ENCODE measurements at regions not wholly inside any gene's neighbourhood (a gene's known extent, or its start where the extent isn't known, plus 50 kb on each side); places are given as distances from the start of the nearest gene placed in this dataset.
"Not testable (repeated sequence)": the region's sequence is repeated elsewhere in the genome, so short reads cannot be mapped to it uniquely, and the experiment has no call there.

GRCh38 chr5:82509762-82510161 lies 231.6 kb upstream of the RPS23 start:
- no peak overlapping the region for H3K27ac ChIP-seq (ENCODE audit: extremely low read depth, low read depth, low read length)
- H4K20me1 ChIP-seq (replicated peaks; ENCODE audit: control insufficient read depth, insufficient read depth, low read length): no peaks in the 10 kb centered on the region
- TF ChIP-seq SMAD4 (CRISPR knock-in tag; conservative IDR thresholded peaks at IDR 0.05): no peak
- no peak for TF ChIP-seq ELF1 (tag; IDR thresholded peaks at IDR 0.05)
- TF ChIP-seq POLR2G (IDR thresholded peaks at IDR 0.05; ENCODE audit: low read depth, low read length): no peak
- no peak for TF ChIP-seq ZNF717 (CRISPR knock-in tag; IDR thresholded peaks at IDR 0.05)
- H2AFZ ChIP-seq (ENCODE audit: low read depth, low read length): no peak overlapping the region
- WGBS (ENCODE audit: insufficient coverage, low coverage, missing lambda C conversion rate): 0% methylated on average over 1 of the region's 1 CpG
- DNase-seq (ENCODE audit: extremely low read depth in 1 of 4, low spot score in 3 of 4) (no peak), FAIRE-seq (no peak), ATAC-seq (no peak)
- no peaks in the 10 kb centered on the region for H3K79me2 ChIP-seq (ENCODE audit: control insufficient read depth, insufficient read depth, low read length)
- in situ Hi-C loops (cut with MboI) (no loop called here), intact Hi-C loops (cut with micrococcal nuclease) (no loop called here)
- no TSS peak for BruUV-seq (replicated peaks)
- H3K36me3 ChIP-seq (ENCODE audit: control insufficient read depth, insufficient read depth, low read length): no peaks in the 10 kb centered on the region
- no peaks in the 10 kb centered on the region for H3K27me3 ChIP-seq (ENCODE audit: control insufficient read depth in 2 of 2, insufficient read depth in 2 of 2, low read length in 2 of 2)
- ChIA-PET POLR2A (no interaction called here), CTCF (ENCODE audit: low intra/inter-chr PET ratio) (no interaction called here)
- no peak overlapping the region for H3K4me3 ChIP-seq
- no peak overlapping the region for H3K9ac ChIP-seq (ENCODE audit: insufficient read depth in 1 of 2, low read depth in 2 of 2, low read length in 2 of 2)
- H3K4me2 ChIP-seq (ENCODE audit: insufficient read depth, low read length): no peak overlapping the region
- H3K4me1 ChIP-seq (replicated peaks in 1 of 2; ENCODE audit: control insufficient read depth in 2 of 2, insufficient read depth in 2 of 2, low read length in 2 of 2): no peaks in the 10 kb centered on the region; a peak in 2 of 5 replicates
- no peaks in the 10 kb centered on the region; the same call in 1 of the 2 replicates for H3K9me3 ChIP-seq (replicated peaks; ENCODE audit: control insufficient read depth, insufficient read depth, low read depth, low read length)
- no peaks in the 10 kb centered on the region for H3K9me1 ChIP-seq (ENCODE audit: control insufficient read depth, insufficient read depth, low read length)

GRCh38 chr5:82506390-82506789 lies 228.2 kb upstream of the RPS23 start:
- H3K27ac ChIP-seq (ENCODE audit: extremely low read depth, low read depth, low read length); DNase-seq (ENCODE audit: extremely low read depth in 1 of 4, low spot score in 3 of 4); H3K4me3 ChIP-seq; BruUV-seq (replicated peaks); H3K36me3 ChIP-seq (ENCODE audit: control insufficient read depth, insufficient read depth, low read length); H2AFZ ChIP-seq (ENCODE audit: low read depth, low read length); H3K9me1 ChIP-seq (ENCODE audit: control insufficient read depth, insufficient read depth, low read length); H3K79me2 ChIP-seq (ENCODE audit: control insufficient read depth, insufficient read depth, low read length); FAIRE-seq; POLR2A ChIA-PET; H3K9me3 ChIP-seq (replicated peaks; ENCODE audit: control insufficient read depth, insufficient read depth, low read depth, low read length); H3K9ac ChIP-seq (ENCODE audit: insufficient read depth in 1 of 2, low read depth in 2 of 2, low read length in 2 of 2); H3K4me1 ChIP-seq (replicated peaks in 1 of 2; ENCODE audit: control insufficient read depth in 2 of 2, insufficient read depth in 2 of 2, low read length in 2 of 2); H4K20me1 ChIP-seq (replicated peaks; ENCODE audit: control insufficient read depth, insufficient read depth, low read length); H3K4me2 ChIP-seq (ENCODE audit: insufficient read depth, low read length); intact Hi-C loops (cut with micrococcal nuclease); ATAC-seq; H3K27me3 ChIP-seq (ENCODE audit: control insufficient read depth in 2 of 2, insufficient read depth in 2 of 2, low read length in 2 of 2); in situ Hi-C loops (cut with MboI); CTCF ChIA-PET (ENCODE audit: low intra/inter-chr PET ratio): not testable (repeated sequence)
- 8% methylated on average over 2 of the region's 3 CpGs for WGBS (ENCODE audit: insufficient coverage, low coverage, missing lambda C conversion rate)
- peak; percentile 89 for TF ChIP-seq ZNF354B (CRISPR knock-in tag; IDR thresholded peaks at IDR 0.05)
- peak; percentile 96 for TF ChIP-seq ZNF507 (tag; conservative IDR thresholded peaks at IDR 0.05)
